CD4-positive, alpha-beta T cell treated with Interleukin-15 for 4 hours (primary cell): ENCODE measurements at regions not wholly inside any gene's neighbourhood (a gene's known extent, or its start where the extent isn't known, plus 50 kb on each side); places are given as distances from the start of the nearest gene placed in this dataset.

ENCODE experiments used
- DNase-seq: peaks from one replicate; pipeline ENCODE4 v3.0.0-alpha.2; 2020; ENCODE audit warnings: low spot score

DNA sequence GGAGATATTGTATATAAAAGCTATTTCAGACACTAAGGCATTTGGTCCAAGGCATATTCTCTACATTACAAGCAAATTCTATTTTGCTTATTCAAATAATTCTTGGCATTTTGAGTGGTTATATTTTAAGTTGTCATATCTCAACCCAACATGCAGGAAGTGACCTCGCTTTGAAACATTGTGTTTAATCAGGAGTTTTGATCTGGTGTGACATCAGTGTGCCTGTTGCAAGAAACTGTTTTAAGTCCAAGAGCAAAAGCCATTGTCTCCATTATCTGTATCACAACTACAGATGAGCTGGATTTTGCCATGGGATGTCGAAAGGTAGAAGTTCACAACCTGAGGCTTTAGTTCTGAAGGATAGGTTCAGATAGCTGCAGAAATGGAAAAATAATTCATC is 509.9 kb upstream of the ID4 start:
- no peak for DNase-seq

DNA sequence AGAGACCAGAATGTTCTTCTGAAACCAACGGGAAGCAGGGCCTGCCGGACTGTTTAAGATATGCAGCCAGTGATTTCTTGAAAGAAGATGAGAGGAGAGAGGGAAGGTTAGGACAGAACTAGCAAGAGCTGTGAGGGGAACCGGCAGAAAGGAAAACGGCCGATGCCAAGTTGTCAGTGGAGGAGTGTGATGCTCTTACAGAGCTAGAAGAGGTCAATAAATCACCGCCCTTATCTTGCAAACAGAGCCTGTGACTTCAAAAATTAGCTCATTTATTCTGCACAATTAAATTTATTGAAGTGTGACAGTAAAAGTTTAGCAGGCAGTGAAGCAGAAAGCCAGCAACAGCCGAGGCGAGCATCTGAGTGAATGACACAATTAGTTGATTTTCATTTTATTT is 509.5 kb upstream of the ID4 start:
- DNase-seq: no peak

DNA sequence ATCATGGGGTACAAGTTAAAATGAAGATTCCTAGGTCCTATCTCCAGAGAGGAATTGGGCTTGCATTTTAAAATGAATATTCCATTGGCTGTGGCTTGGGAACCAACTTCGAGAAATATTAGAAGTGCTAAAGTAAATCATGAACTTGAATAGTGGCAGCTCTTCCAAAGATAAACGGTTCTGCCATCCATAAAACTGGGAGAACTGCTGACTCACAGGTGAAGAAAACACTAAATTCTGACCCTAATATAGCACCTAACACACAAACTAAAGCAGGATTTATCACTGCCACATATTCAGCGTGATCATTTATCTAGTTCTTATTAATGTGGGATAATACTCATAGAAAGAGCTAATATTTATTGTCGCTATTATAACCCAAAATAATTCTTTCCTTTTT is 508.1 kb upstream of the ID4 start:
- DNase-seq: no peak

DNA sequence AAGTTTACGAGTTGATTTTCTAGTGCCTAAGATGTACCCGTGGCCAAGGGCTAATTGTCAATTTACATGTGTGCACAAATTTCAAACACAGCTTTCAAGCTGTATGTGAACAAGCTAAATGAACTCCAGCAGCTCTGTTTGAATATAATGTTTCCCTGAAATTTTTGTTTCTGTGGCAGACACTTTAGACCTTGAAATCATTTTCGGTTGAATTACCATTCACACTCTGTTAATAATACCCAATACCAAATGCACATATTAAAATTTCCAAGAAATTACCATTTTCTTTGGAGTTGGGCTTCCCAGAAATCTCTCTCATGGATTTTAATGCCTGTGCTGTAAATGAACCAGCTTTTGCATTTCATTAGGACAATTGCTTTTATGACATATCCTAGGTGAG is 506.1 kb upstream of the ID4 start:
- no peak for DNase-seq

DNA sequence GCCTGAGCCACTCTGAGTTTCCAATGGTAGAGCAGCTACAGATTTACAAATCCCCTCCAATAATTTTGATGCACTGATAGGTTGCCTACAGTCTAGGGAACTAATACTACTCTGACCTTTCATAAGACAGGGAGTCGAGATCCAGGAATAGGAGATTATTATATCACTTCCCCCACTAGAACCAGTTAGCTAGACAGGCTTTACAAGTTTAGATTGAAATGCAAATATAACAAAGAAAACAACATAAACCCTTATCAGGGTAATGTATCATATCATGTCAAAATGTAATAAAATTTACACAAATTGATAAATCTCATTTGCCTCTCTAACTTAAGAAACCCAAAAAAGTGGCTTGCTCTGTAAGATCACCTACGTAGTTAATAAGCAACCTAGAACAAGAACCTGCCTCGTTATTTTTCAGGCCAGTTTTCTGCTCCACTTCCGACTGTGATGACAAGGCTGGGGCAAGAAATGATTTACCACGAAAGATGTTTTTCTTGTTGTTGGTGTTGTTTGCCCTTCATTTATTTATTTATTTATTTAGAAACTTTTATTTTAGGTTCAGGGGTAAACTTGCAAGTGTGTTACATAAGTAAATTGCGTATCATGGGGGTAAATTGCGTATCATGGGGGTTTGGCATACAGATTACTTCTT is 504.2 kb upstream of the ID4 start:
- no peak for DNase-seq

DNA sequence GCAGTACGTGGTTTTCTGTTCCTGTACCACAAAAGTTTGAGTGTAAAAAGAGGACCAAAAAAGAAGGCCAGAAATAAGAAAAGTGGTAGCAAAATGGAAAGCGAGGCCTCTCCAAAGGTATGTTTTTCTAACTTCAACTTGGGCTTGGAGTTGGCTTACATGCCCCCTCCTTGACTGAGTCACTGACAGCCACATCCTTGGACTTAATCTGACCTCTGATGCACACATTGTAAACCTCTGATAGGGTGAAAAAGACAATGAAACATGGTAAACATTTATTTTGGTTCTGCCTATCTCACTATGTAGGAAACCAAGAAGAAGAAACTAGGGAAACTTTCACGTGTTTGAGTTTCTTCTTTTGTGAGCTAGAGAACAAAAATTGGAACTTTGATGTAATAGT is 503.2 kb upstream of the ID4 start:
- DNase-seq: no peak

DNA sequence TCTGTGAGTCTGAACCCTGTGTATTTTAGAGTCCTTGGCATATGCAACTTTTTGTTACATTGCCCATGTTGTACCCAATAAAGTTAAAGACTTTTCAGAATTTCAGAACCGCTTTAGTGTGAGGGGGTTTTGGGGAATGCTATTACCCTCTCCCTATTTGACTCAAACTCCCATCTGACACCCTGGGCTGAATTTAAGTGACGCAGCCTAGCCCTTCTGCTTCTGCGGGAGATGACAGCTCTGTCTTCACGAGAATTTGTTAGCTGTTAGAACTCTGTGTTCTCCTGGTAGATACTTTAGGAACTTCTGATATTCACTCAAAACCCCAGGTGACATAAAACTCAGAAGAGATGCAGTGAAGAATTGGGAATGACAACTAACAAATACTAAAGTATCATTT is 500.6 kb upstream of the ID4 start:
- DNase-seq: no peak

DNA sequence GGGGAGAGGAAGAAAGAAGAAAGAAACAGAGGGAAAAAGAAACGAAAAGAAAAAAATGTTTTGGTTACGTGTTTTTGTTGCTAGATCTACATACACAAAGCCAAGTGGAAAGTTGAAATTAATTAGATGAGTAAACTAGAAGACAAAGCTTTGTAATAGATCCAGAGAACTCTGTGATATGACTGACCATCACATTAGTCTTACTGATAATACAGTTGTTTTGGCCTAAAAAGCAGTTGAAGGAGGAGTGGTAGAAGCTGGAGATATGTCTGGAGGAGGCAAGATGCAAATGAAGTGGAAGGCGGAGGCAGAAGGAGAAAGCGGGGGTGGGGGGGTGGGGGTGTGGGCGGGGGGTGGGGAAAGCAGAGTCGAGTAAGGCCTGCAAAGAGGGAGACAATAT is 500.1 kb upstream of the ID4 start:
- no peak for DNase-seq

DNA sequence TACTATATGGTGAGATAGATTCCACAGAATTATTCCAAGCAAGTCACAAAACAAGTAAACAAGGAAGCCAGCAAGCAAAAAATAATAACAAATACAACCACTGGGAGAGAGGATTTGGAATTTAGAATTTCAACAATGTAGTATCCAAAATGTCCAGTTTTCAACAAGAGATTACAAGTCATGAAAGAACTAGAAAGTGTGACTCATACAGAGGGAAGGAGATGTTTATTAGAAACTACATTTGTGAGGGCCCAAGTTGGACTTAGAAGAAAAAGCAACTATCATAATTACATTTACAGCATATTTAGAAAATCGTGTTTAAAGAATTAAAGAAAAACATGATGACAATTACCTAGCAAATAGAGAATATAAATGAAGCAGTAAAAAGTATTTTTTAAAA is 494.6 kb upstream of the ID4 start:
- no peak for DNase-seq

DNA sequence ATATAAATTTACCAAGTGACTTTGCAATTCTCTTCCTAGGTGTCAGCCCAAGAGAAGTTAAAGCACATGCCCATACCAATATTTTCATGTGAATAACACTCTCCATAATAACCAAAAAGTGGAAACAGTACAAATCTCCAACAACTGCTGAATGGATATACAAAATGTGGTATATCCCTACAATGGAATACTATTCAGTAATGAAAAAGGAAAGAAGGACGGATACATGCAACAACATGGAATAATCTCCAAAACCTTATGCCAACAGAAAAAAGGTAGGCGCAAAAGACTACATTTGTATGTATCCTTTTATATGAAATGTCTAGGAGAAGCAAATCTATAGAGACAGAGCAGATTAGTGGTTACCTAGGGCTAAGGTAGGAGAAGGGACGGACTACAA is 487.7 kb upstream of the ID4 start:
- DNase-seq: no peak

DNA sequence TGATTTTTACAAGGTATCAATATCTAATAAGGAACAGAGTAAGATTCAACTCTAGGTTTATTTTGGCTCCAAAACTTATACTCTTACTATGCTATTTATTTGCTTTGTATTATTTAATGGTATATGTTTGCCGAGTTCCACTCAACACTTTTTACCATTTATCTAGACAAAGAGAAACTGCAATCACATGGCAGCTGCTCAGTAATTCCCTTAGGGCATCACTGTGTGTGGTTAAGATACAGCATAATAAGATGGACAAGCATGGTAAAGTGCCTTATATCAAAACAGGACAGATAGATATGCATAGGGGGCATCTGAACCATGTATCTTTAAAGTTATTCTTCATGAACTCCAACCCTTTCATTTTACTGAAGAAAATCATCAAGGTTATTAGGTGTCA is 483.0 kb upstream of the ID4 start:
- DNase-seq: no peak

DNA sequence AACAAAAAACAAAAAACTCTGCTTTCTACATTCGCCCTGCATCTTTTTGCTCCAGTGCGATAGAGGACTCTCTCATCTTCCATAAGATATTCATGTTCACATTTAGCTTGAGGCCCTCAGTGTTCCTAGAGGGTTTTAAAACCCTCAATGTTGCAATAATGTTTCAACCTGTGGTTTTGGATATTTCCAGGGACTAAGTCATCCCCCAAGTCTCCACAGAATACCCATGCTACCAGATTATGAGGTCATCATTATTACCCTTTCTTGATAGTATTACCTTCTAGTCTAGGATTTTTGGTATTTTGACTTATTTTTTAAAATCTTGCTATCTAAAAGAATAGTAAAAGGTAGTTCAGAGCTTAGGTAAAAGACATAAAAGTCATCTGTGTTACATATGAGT is 480.5 kb upstream of the ID4 start:
- DNase-seq: no peak

DNA sequence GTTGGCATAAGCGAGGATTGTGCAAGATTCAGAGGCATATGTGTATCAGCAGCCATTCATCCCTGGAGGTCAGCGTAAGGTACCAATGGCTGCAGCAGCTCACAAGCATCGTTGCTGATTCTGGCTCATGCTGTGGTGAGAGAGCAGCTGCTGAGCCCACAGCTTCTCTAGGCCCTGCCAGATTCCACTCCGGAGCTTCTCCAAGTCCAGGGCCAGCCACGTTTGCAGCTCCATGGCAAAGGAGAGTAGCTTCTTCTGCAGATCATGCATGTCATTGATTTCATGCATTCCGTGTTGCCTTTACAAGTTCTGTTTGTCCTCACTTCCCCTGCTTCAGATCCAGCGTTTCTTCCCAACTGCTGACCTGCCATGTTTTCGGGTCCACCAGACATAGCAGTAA is 474.8 kb upstream of the ID4 start:
- no peak for DNase-seq

DNA sequence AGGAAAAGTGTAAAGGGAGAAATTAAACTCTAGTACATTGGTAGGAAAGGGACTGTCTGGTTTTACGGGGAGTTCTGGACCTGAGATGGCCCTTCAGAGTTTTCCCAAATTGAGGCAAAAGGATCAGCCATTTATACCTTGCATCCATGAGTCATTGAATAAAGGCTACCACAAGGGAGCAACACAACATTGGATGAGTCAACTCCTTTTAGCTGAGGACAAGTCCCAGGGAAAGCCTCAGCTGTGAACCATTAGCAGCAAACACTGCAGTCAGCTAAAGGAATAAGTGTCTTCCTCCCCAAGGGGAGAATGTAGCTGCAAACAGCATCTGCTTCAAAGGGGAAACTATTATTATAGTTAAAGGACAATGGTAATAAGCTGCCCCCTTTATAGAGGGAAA is 468.7 kb upstream of the ID4 start:
- DNase-seq: no peak

DNA sequence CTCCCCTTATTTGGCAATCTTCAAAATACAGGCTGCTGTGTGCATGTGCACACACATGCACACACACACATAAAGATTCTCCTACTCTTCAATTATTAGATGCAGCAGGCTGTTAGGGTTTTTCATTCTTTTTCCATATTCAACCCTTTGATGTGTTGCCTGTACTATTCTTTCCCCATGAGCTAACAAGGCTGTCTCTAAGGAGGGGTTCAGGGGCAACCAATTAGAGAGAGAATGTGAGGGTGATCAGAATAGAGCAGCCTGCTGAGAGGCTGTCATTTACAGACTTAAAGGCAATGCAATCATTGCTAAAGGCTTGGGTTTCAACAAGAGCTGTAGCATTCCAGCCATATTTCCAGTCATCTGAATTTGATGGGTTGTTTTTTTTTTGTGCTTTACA is 467.4 kb upstream of the ID4 start:
- no peak for DNase-seq

DNA sequence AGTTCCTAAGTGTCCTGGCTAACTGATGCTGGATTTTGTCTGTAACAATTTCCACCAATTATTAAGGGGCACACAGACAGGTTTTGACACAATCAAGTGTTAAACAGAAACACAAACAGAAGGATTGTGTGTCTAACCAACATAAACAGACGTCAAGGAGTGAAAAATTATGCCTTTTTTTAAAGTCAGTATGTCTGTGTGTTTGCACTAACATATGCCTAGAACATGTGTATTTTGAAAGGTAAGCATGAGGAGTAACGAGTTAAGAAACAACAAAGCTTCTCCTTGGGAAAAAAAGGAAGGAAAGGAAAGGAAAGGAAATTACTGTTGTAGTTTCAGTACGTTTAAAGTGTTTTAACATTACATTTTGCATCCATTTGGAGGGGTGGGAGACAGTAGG is 466.3 kb upstream of the ID4 start:
- no peak for DNase-seq

DNA sequence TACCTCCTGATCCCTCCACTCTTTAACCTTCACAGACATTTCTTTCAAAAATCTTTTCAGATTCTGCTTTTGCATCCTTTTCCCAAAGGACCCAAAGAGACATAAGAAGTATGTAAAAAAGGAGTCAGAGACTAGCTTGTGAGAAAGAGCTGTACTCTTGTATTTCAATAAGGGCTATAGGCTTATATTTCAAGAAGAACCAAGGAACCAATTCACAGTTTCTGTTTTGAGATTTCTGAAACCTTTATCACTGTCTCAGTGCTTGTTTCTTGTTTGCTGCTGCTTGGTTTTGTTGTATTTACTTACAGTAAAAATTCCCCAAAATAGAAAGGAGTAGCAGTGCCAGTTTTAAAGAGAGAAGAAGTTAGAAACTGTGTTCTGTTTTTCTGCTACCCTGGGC is 461.6 kb upstream of the ID4 start:
- DNase-seq: no peak

DNA sequence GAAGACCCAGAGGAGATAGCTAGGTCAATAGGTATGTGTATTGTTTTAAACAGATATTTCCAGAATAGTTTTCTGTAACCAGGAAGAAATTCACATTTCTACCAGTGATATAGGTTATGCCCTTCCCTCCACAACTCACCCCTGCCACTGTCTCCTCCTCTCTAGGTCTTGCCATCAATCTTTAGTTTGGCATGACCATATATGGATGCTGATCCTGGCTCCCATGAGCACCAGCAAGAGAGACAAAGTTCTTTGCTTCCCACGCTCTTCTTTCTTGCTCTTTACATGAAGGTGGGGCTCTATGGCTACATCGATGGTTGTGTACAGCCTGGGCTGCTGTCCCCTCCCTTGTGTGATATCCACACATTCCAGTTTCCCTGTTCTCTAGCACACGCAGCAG is 459.4 kb upstream of the ID4 start:
- no peak for DNase-seq

DNA sequence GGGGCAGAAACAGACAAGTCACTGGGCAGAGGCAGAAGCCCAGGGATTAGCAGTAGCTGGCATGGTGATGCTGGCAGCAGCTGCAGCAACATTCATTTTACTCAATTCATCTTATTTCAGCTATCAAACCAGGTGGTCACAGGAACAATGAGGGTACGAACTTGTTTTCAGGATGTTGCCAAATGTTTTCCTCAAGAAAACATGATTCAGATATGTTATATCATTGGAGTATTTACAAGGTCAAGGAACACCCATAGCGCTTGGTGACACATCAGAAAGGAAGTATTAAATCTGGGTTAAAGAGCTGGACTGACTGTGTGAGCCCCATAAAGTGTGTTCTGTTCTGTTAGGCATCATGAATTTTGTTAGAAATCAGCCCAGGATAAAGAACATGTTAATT is 456.9 kb upstream of the ID4 start:
- no peak for DNase-seq

DNA sequence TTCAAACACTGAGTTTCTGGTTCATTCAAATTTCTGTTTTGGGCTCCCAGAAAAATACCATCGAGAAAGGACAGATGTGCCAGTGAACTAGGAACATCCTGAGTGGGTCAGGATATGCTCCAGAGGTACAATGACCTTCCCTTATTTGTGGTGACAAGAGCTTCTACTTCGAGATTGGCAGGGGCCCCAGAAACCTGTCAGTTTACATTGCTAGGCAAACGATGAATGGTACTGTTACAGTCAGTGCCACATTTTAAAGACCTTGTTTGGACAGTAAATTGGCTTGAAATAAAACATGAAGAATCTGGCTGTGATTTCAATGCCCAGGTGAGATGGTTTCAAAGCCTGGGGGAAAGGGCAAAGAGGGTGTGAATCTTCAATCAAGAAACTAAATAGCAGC is 454.5 kb upstream of the ID4 start:
- no peak for DNase-seq

DNA sequence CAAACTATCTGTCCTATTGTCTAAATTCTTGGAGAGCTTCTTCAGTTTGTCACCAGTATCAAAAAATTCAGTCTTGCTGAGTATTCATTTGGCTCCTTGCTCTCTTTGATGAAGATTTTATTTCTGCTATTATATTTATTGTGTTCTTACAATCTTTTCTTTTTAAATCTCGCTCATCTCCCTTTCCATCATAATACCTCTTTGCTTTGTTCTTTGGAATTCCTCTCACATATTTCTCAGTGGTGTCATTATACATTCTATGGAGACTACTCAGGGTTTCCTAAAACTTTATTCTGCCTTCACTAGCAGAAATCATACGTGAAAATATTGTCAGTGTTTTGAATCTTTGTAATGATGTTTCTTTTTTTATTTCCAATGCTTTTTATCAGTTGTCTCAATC is 445.2 kb upstream of the ID4 start:
- DNase-seq: no peak

DNA sequence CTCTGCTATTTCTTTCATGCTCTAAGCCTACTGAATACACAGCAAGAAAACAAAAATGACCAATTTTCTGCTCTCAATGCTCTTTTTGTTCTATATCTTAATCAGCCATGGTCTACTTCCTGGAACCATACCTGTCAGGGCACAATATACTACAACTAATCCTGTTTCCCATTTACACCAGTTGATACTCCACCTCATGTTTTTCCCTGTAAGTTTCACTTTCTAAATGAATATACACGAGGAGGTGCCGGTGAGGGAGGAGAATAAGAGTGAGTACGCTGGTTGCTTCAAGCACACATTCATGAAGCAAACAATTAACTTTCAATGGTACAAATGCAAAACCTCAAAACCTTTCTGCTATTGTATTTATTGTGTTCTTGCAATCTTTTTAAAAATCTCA is 443.1 kb upstream of the ID4 start:
- no peak for DNase-seq

DNA sequence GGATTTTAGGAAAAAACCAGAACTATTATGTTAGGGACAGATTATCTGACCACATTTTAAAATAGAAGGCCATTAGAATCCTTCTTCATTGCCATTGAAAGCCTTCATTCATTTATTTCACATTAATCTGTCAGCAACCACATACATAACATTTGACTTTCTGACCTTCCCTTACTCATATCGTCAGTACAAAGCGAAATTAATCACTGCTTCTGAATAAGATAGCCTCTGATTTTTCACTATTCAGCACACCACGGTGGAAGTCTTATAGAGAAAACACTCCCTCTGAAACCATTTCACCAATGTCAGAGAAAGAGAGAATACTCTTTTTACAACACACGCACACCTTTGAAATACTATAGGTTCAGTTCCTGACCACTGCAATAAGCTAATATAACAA is 442.5 kb upstream of the ID4 start:
- DNase-seq: no peak

DNA sequence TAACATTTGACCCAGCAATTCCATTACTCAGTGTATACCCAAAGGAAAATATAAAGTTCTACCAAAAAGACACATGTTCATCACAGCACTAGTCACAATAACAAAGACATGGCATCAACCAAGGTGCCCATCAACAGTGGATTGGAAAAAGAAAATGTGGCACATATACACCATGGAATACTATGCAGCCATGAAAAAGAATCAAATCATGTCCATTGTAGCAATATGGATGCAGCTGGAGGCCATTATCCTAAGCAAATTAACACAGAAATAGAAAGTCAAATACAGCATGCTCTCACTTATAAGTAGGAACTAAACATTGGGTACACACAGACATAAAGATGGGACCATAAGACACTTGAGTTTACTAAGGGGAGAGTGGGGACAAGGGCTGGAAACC is 441.9 kb upstream of the ID4 start:
- DNase-seq: no peak

DNA sequence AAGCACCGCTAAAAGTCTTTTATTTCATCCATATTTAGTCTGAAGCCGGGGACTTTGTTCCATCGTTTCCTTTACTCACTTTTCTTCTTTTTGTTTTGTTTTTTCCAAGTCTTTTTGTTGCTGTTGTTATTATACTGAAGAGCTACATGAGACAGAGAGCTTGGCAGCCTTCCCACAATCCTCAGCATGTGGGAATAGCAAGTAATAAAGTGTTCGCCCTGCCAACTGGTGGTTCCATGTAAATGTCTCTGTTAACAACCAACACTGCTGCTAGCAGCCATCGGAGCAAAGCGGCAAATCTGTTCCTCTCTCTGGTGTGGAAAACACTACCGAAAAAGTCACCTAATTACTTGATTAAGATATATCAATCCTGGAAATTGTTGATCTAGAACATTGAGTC is 437.8 kb upstream of the ID4 start:
- no peak for DNase-seq
